Prostate gland (tissue), 2 donors: ENCODE measurements at regions not wholly inside any gene's neighbourhood (a gene's known extent, or its start where the extent isn't known, plus 50 kb on each side); places are given as distances from the start of the nearest gene placed in this dataset.

Source experiments
- CTCF ChIP-seq, 4 experiments: fragments of 200-600 bp in 2 of 4; fragments of 450-650 bp in 2 of 4; sonication (generic) in 2 of 4; IDR thresholded peaks; 1 replicate in 3 of 4; 2 replicates in 1 of 4; pipeline ENCODE4 v1.5.1; 2016 to 2019; ENCODE audit warnings: antibody characterized with exemption in 4 of 4, mild to moderate bottlenecking in 2 of 4, moderate library complexity in 2 of 4
- POLR2A ChIP-seq: fragments of 450-650 bp; IDR thresholded peaks from one replicate; pipeline ENCODE4 v1.6.1; 2016; ENCODE audit warnings: antibody characterized with exemption, mild to moderate bottlenecking
- POLR2AphosphoS5 ChIP-seq: sonication (generic); formaldehyde crosslinking; IDR thresholded peaks from one replicate; pipeline ENCODE4 v1.6.1; 2017; ENCODE audit warnings: antibody characterized with exemption

GRCh38 chr1:29712801-29713200, 476.5 kb downstream of the PTPRU start:
- no peak for TF ChIP-seq CTCF (IDR thresholded peaks at IDR 0.05)
- TF ChIP-seq POLR2A: no peak
- TF ChIP-seq POLR2AphosphoS5: no peak
